ENCODE measurements at regions not wholly inside any gene's neighbourhood (a gene's known extent, or its start where the extent isn't known, plus 50 kb on each side); places are given as distances from the start of the nearest gene placed in this dataset.

DNA sequence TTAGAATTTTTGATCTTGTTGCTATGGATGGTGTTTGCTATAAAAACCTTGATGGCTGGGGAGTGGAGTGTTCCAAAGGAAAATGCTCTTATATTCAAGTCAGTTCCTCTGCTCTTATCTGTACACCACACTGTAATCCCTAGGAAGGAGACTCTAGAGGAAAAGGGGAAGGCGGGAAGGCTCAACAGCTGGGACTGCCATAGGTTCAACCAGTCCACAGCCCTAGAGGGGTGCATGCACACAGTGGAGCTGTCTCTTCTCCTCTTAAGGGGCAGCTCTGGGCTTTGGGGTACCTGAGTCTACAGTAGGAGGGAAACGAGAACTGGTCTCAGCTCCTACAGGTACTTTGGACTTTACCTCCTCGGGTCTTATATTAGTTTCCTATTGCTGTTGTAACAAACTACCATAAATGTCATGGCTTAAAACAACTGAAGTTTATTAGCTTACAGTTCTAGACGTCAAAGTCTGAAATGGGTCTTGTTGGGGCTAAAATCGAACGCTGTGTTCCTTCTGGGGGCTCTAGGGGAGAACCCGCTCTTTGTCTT, 77.2 kb upstream of the ZBED5 start:
- H3K36me3 ChIP-seq (ENCODE audit: control insufficient read depth in 2 of 2, insufficient read depth in 2 of 2, low read length in 1 of 2), result no peaks in the 10 kb centered on the region
- H3K79me2 ChIP-seq (ENCODE audit: control insufficient read depth, insufficient read depth, low read length), result no peaks in the 10 kb centered on the region
- RAD21 ChIA-PET (ENCODE audit: unreplicated experiment), result interaction anchor here (0.6 to 4.0 kb wide), 7 partner anchors 9 to 852 kb away, joined by 3 to 38 read pairs (median 9); no protein-coding TSS in a partner anchor
- H3K27me3 ChIP-seq (replicated peaks in 1 of 2; ENCODE audit: control insufficient read depth in 2 of 2, insufficient read depth in 2 of 2, low read length in 1 of 2), result peaks cover 4 to 9% of the 10 kb centered on the region in 2 experiments
- no peak overlapping the region for H2AFZ ChIP-seq (ENCODE audit: control insufficient read depth, low read depth, low read length)
- no peaks in the 10 kb centered on the region for H4K20me1 ChIP-seq (ENCODE audit: control insufficient read depth, insufficient read depth)
- H3K9ac ChIP-seq (ENCODE audit: control insufficient read depth, insufficient read depth, low read length), result no peak overlapping the region
- no peak for ATAC-seq
- POLR2A ChIA-PET, result no interaction called here
- TF ChIP-seq HDAC2 (IDR thresholded peaks at IDR 0.05), result no peak
- no peak for TF ChIP-seq BMI1 (IDR thresholded peaks at IDR 0.05; ENCODE audit: borderline replicate concordance)
- TF ChIP-seq, protein P1, sequence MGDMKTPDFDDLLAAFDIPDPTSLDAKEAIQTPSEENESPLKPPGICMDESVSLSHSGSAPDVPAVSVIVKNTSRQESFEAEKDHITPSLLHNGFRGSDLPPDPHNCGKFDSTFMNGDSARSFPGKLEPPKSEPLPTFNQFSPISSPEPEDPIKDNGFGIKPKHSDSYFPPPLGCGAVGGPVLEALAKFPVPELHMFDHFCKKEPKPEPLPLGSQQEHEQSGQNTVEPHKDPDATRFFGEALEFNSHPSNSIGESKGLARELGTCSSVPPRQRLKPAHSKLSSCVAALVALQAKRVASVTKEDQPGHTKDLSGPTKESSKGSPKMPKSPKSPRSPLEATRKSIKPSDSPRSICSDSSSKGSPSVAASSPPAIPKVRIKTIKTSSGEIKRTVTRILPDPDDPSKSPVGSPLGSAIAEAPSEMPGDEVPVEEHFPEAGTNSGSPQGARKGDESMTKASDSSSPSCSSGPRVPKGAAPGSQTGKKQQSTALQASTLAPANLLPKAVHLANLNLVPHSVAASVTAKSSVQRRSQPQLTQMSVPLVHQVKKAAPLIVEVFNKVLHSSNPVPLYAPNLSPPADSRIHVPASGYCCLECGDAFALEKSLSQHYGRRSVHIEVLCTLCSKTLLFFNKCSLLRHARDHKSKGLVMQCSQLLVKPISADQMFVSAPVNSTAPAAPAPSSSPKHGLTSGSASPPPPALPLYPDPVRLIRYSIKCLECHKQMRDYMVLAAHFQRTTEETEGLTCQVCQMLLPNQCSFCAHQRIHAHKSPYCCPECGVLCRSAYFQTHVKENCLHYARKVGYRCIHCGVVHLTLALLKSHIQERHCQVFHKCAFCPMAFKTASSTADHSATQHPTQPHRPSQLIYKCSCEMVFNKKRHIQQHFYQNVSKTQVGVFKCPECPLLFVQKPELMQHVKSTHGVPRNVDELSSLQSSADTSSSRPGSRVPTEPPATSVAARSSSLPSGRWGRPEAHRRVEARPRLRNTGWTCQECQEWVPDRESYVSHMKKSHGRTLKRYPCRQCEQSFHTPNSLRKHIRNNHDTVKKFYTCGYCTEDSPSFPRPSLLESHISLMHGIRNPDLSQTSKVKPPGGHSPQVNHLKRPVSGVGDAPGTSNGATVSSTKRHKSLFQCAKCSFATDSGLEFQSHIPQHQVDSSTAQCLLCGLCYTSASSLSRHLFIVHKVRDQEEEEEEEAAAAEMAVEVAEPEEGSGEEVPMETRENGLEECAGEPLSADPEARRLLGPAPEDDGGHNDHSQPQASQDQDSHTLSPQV (IDR thresholded peaks at IDR 0.05), result no peak
- TF ChIP-seq, protein P2, sequence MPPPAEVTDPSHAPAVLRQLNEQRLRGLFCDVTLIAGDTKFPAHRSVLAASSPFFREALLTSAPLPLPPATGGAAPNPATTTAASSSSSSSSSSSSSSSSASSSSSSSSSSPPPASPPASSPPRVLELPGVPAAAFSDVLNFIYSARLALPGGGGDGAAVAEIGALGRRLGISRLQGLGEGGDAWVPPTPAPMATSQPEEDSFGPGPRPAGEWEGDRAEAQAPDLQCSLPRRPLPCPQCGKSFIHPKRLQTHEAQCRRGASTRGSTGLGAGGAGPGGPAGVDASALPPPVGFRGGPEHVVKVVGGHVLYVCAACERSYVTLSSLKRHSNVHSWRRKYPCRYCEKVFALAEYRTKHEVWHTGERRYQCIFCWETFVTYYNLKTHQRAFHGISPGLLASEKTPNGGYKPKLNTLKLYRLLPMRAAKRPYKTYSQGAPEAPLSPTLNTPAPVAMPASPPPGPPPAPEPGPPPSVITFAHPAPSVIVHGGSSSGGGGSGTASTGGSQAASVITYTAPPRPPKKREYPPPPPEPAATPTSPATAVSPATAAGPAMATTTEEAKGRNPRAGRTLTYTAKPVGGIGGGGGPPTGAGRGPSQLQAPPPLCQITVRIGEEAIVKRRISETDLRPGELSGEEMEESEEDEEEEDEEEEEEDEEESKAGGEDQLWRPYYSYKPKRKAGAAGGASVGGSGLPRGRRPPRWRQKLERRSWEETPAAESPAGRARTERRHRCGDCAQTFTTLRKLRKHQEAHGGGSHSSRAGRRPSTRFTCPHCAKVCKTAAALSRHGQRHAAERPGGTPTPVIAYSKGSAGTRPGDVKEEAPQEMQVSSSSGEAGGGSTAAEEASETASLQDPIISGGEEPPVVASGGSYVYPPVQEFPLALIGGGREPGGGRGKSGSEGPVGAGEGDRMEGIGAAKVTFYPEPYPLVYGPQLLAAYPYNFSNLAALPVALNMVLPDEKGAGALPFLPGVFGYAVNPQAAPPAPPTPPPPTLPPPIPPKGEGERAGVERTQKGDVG (CRISPR knock-in tag; IDR thresholded peaks at IDR 0.05), result no peak
- intact Hi-C loops (cut with micrococcal nuclease; ENCODE audit: unreplicated experiment) (loop anchor here (10.0 kb wide), 1 partner anchor 220 kb away; no protein-coding TSS in a partner anchor), in situ Hi-C loops (cut with MboI) (no loop called here)
- SMC1A ChIA-PET (ENCODE audit: uncharacterized antibody, unreplicated experiment), result interaction anchor here (0.7 to 2.9 kb wide), 8 partner anchors 22 to 853 kb away, joined by 3 to 20 read pairs (median 4); no protein-coding TSS in a partner anchor
- 53% methylated on average over 7 of the region's 7 CpGs for WGBS (ENCODE audit: insufficient coverage, insufficient replicate concordance, low lambda C conversion rate, missing lambda C conversion rate)
- no peaks in the 10 kb centered on the region for H3K4me1 ChIP-seq (ENCODE audit: control insufficient read depth, insufficient read depth, low read length)
- CTCF ChIA-PET, result interaction anchor here (1.4 to 5.4 kb wide), 9 partner anchors 10 to 853 kb away, joined by 3 to 91 read pairs (median 10); no protein-coding TSS in a partner anchor
- FAIRE-seq, result no peak
- no peak for DNase-seq (ENCODE audit: low read depth, low spot score)
- H3K27ac ChIP-seq (ENCODE audit: control insufficient read depth, insufficient read depth), result no peak overlapping the region
- no peak overlapping the region for H3K4me3 ChIP-seq
- BruUV-seq (replicated peaks), result no TSS peak
- H3K9me3 ChIP-seq (replicated peaks; ENCODE audit: control insufficient read depth, insufficient read depth, low read length), result no peaks in the 10 kb centered on the region
- no peak overlapping the region for H3K4me2 ChIP-seq (ENCODE audit: control insufficient read depth, insufficient read depth)
